Progenitor cell of endocrine pancreas (in vitro differentiated cells): ENCODE measurements at regions not wholly inside any gene's neighbourhood (a gene's known extent, or its start where the extent isn't known, plus 50 kb on each side); places are given as distances from the start of the nearest gene placed in this dataset.

ENCODE experiments used
- DNase-seq: peaks from one replicate; pipeline ENCODE4 v3.0.0; 2021; ENCODE audit warnings: low spot score; ENCODE audit not compliant: unreplicated experiment
- H3K27ac Mint-ChIP-seq: 2 replicates; pipeline ENCODE4 v1.8.0; 2021; ENCODE audit warnings: mild to moderate bottlenecking, moderate library complexity, mixed read lengths
- H3K27me3 Mint-ChIP-seq: 2 replicates; pipeline ENCODE4 v1.8.0; 2021; ENCODE audit warnings: mixed read lengths
- H3K36me3 Mint-ChIP-seq: 2 replicates; pipeline ENCODE4 v1.8.0; 2022; ENCODE audit warnings: mixed read lengths; ENCODE audit not compliant: insufficient read depth
- H3K4me1 Mint-ChIP-seq: 2 replicates; pipeline ENCODE4 v1.8.0; 2021; ENCODE audit warnings: low read depth, mixed read lengths
- H3K4me3 Mint-ChIP-seq: 2 replicates; pipeline ENCODE4 v1.8.0; 2021; ENCODE audit warnings: low read depth, mild to moderate bottlenecking, moderate library complexity, mixed read lengths
- H3K9me3 Mint-ChIP-seq: 2 replicates; pipeline ENCODE4 v1.8.0; 2021; ENCODE audit warnings: low read depth, mixed read lengths
- CTCF ChIP-seq: fragments of 200-600 bp; sonication (generic); IDR thresholded peaks from one replicate; pipeline ENCODE4 v1.5.0; 2021; ENCODE audit warnings: antibody characterized with exemption, mild to moderate bottlenecking; ENCODE audit not compliant: unreplicated experiment

- H3K27me3 Mint-ChIP-seq, result no peaks in the 10 kb centered on the region
- H3K36me3 Mint-ChIP-seq, result no peaks in the 10 kb centered on the region
- no peak for DNase-seq
- H3K4me1 Mint-ChIP-seq, result no peaks in the 10 kb centered on the region
- no peaks in the 10 kb centered on the region for H3K9me3 Mint-ChIP-seq
- no peak overlapping the region for H3K27ac Mint-ChIP-seq
- no peak for TF ChIP-seq CTCF
- no peak overlapping the region for H3K4me3 Mint-ChIP-seq
These were observed 68.2 kb upstream of the RAD23B start for GRCh38 chr9:107214915-107215314.

- Mint-ChIP-seq H3K27ac (no peak overlapping the region), H3K9me3 (no peaks in the 10 kb centered on the region), H3K4me3 (no peak overlapping the region), H3K4me1 (no peaks in the 10 kb centered on the region), H3K27me3 (no peaks in the 10 kb centered on the region), H3K36me3 (no peaks in the 10 kb centered on the region)
- no peak for DNase-seq
- TF ChIP-seq CTCF, result no peak
These were observed 67.7 kb upstream of the RAD23B start for GRCh38 chr9:107215381-107215780.

- peaks cover 1% of the 10 kb centered on the region for H3K4me1 Mint-ChIP-seq
- DNase-seq, result no peak
- H3K9me3 Mint-ChIP-seq, result no peaks in the 10 kb centered on the region
- H3K27me3 Mint-ChIP-seq, result no peaks in the 10 kb centered on the region
- no peak for TF ChIP-seq CTCF
- no peak overlapping the region for H3K4me3 Mint-ChIP-seq
- H3K36me3 Mint-ChIP-seq, result no peaks in the 10 kb centered on the region
- no peak overlapping the region for H3K27ac Mint-ChIP-seq
These were observed 66.8 kb upstream of the RAD23B start for GRCh38 chr9:107216329-107216728.

- H3K4me3 Mint-ChIP-seq, result no peak overlapping the region
- H3K9me3 Mint-ChIP-seq, result no peaks in the 10 kb centered on the region
- H3K27ac Mint-ChIP-seq, result no peak overlapping the region
- no peak for DNase-seq
- peaks cover 11% of the 10 kb centered on the region for H3K4me1 Mint-ChIP-seq
- no peaks in the 10 kb centered on the region for H3K27me3 Mint-ChIP-seq
- TF ChIP-seq CTCF, result no peak
- no peaks in the 10 kb centered on the region for H3K36me3 Mint-ChIP-seq
These were observed 64.1 kb upstream of the RAD23B start for GRCh38 chr9:107218829-107219485.

- Mint-ChIP-seq H3K4me3 (no peak overlapping the region), H3K36me3 (no peaks in the 10 kb centered on the region), H3K27ac (no peak overlapping the region), H3K9me3 (no peaks in the 10 kb centered on the region), H3K4me1 (peaks cover 11% of the 10 kb centered on the region), H3K27me3 (no peaks in the 10 kb centered on the region)
- TF ChIP-seq CTCF, result no peak
- DNase-seq, result no peak
These were observed 63.5 kb upstream of the RAD23B start for GRCh38 chr9:107219486-107220077.
